GM12878 (cell line): ENCODE measurements at regions not wholly inside any gene's neighbourhood (a gene's known extent, or its start where the extent isn't known, plus 50 kb on each side); places are given as distances from the start of the nearest gene placed in this dataset.

Source experiments
- PAX8 ChIP-seq: fragments of 450-650 bp; IDR thresholded peaks from 2 replicates; pipeline ENCODE4 v1.6.1; 2017; ENCODE audit warnings: mild to moderate bottlenecking, moderate library complexity
- RAD21 ChIP-seq: IDR thresholded peaks from 2 replicates; pipeline ENCODE4 v1.6.1; 2011; ENCODE audit warnings: mild to moderate bottlenecking, low read depth, low read length, moderate library complexity; ENCODE audit not compliant: insufficient read depth
- RFX5 ChIP-seq: IDR thresholded peaks from 2 replicates; pipeline ENCODE4 v1.6.1; 2011; ENCODE audit warnings: low read depth, low read length, improper control_type of control experiment
- SIX5 ChIP-seq: IDR thresholded peaks from 2 replicates; pipeline ENCODE4 v1.6.1; 2011; ENCODE audit warnings: mild to moderate bottlenecking, low read depth, low read length, moderate library complexity; ENCODE audit not compliant: severe bottlenecking
- TCF12 ChIP-seq: IDR thresholded peaks from 2 replicates; pipeline ENCODE4 v1.6.1; 2011; ENCODE audit warnings: low read depth, mild to moderate bottlenecking, low read length
- TF ChIP-seq, protein P1 (sequence below): IDR thresholded peaks from 2 replicates; pipeline ENCODE4 v1.6.1; 2011; ENCODE audit warnings: borderline replicate concordance, low read depth, mild to moderate bottlenecking, moderate library complexity, mixed read lengths, low read length; ENCODE audit not compliant: insufficient read depth; ENCODE audit errors: extremely low read length
- TF ChIP-seq, protein P2 (sequence below): fragments of 450-650 bp; IDR thresholded peaks from 2 replicates; pipeline ENCODE4 v1.6.1; 2017; ENCODE audit warnings: mild to moderate bottlenecking, moderate library complexity
- TF ChIP-seq, protein P3 (sequence below): IDR thresholded peaks from 2 replicates; pipeline ENCODE4 v1.6.1; 2012; ENCODE audit warnings: low read length, inconsistent platforms
- TF ChIP-seq, protein P4 (sequence below): fragments of 450-650 bp; IDR thresholded peaks from 2 replicates; pipeline ENCODE4 v1.6.1; 2017; ENCODE audit warnings: mild to moderate bottlenecking

DNA sequence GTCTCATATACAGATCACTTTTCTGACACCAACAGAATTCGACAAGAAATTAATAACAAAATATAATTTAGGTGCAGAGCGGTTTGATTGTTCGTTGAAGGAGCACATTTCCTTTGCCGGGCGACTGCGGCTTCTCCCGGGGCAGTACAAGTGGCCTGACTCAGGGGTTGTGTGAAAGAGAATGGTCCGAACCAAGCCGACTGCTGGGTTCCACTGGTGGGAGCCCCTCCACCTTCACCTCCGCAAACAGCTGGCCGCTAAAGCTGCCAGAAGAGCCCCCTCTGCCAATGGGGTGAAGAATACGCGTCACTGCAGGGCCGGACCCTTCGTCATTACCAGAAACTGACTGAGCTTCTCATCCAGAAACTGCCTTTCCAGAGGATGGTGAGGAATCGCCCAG lies 156.0 kb upstream of the IFNE start (continued):
- TF ChIP-seq, protein P1, sequence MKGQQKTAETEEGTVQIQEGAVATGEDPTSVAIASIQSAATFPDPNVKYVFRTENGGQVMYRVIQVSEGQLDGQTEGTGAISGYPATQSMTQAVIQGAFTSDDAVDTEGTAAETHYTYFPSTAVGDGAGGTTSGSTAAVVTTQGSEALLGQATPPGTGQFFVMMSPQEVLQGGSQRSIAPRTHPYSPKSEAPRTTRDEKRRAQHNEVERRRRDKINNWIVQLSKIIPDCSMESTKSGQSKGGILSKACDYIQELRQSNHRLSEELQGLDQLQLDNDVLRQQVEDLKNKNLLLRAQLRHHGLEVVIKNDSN: no peak
- TF ChIP-seq TCF12: no peak
- TF ChIP-seq RAD21: no peak
- TF ChIP-seq, protein P2, sequence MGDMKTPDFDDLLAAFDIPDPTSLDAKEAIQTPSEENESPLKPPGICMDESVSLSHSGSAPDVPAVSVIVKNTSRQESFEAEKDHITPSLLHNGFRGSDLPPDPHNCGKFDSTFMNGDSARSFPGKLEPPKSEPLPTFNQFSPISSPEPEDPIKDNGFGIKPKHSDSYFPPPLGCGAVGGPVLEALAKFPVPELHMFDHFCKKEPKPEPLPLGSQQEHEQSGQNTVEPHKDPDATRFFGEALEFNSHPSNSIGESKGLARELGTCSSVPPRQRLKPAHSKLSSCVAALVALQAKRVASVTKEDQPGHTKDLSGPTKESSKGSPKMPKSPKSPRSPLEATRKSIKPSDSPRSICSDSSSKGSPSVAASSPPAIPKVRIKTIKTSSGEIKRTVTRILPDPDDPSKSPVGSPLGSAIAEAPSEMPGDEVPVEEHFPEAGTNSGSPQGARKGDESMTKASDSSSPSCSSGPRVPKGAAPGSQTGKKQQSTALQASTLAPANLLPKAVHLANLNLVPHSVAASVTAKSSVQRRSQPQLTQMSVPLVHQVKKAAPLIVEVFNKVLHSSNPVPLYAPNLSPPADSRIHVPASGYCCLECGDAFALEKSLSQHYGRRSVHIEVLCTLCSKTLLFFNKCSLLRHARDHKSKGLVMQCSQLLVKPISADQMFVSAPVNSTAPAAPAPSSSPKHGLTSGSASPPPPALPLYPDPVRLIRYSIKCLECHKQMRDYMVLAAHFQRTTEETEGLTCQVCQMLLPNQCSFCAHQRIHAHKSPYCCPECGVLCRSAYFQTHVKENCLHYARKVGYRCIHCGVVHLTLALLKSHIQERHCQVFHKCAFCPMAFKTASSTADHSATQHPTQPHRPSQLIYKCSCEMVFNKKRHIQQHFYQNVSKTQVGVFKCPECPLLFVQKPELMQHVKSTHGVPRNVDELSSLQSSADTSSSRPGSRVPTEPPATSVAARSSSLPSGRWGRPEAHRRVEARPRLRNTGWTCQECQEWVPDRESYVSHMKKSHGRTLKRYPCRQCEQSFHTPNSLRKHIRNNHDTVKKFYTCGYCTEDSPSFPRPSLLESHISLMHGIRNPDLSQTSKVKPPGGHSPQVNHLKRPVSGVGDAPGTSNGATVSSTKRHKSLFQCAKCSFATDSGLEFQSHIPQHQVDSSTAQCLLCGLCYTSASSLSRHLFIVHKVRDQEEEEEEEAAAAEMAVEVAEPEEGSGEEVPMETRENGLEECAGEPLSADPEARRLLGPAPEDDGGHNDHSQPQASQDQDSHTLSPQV: no peak
- no peak for TF ChIP-seq SIX5
- TF ChIP-seq RFX5: no peak
- no peak for TF ChIP-seq PAX8
- TF ChIP-seq, protein P3, sequence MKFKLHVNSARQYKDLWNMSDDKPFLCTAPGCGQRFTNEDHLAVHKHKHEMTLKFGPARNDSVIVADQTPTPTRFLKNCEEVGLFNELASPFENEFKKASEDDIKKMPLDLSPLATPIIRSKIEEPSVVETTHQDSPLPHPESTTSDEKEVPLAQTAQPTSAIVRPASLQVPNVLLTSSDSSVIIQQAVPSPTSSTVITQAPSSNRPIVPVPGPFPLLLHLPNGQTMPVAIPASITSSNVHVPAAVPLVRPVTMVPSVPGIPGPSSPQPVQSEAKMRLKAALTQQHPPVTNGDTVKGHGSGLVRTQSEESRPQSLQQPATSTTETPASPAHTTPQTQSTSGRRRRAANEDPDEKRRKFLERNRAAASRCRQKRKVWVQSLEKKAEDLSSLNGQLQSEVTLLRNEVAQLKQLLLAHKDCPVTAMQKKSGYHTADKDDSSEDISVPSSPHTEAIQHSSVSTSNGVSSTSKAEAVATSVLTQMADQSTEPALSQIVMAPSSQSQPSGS: no peak
- TF ChIP-seq, protein P4, sequence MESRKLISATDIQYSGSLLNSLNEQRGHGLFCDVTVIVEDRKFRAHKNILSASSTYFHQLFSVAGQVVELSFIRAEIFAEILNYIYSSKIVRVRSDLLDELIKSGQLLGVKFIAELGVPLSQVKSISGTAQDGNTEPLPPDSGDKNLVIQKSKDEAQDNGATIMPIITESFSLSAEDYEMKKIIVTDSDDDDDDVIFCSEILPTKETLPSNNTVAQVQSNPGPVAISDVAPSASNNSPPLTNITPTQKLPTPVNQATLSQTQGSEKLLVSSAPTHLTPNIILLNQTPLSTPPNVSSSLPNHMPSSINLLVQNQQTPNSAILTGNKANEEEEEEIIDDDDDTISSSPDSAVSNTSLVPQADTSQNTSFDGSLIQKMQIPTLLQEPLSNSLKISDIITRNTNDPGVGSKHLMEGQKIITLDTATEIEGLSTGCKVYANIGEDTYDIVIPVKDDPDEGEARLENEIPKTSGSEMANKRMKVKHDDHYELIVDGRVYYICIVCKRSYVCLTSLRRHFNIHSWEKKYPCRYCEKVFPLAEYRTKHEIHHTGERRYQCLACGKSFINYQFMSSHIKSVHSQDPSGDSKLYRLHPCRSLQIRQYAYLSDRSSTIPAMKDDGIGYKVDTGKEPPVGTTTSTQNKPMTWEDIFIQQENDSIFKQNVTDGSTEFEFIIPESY: no peak
